ENCODE measurements at regions not wholly inside any gene's neighbourhood (a gene's known extent, or its start where the extent isn't known, plus 50 kb on each side); places are given as distances from the start of the nearest gene placed in this dataset.

DNA sequence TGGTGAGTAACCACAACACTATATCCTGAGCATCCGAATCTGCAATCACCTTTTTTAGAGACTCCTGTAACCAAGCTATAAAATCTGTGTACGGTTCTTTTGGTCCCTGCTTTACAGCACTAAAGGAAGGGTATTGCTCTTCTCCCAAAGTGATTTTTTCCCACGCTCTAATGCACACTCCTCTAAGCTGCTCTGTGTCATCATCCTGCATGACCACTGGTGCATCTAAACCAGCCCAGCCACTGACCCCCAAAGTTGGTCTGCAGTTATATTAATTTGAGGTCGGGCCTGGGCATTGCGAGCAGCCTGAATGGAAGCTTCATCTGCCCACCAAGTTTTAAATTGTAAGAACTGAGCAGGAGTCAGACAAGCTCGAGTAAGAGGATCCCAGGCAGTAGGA, 480.0 kb downstream of the PTPRU start:
- TF ChIP-seq ZNF274 (IDR thresholded peaks at IDR 0.05; ENCODE audit: low read depth, low read length) = no peak
- TF ChIP-seq YY1 (IDR thresholded peaks at IDR 0.05; ENCODE audit: insufficient read depth, insufficient read length) = no peak
- no peak for TF ChIP-seq SUZ12 (IDR thresholded peaks at IDR 0.05; ENCODE audit: extremely low read depth, insufficient read depth, insufficient read length)

Measured in NT2/D1 (cell line).